Adipocyte (in vitro differentiated cells): ENCODE measurements at regions not wholly inside any gene's neighbourhood (a gene's known extent, or its start where the extent isn't known, plus 50 kb on each side); places are given as distances from the start of the nearest gene placed in this dataset.

Experiments
- DNase-seq: peaks from one replicate; pipeline ENCODE4 v3.0.0-alpha.2; 2015; ENCODE audit warnings: low read depth
- H3K27me3 ChIP-seq: replicated peaks from 2 replicates; pipeline ENCODE4 v1.7.0; 2013; ENCODE audit warnings: mild to moderate bottlenecking, low read length, moderate library complexity; ENCODE audit not compliant: control insufficient read depth, insufficient read depth
- H3K36me3 ChIP-seq: 2 replicates; pipeline ENCODE4 v1.7.0; 2013; ENCODE audit warnings: low read length, mild to moderate bottlenecking, moderate library complexity; ENCODE audit not compliant: control insufficient read depth, insufficient read depth, severe bottlenecking
- H3K4me1 ChIP-seq: 2 replicates; pipeline ENCODE4 v1.7.0; 2013; ENCODE audit warnings: mild to moderate bottlenecking, low read length, moderate library complexity; ENCODE audit not compliant: control insufficient read depth, insufficient read depth
- H3K4me3 ChIP-seq: 2 replicates; pipeline ENCODE4 v1.7.0; 2013; ENCODE audit warnings: mild to moderate bottlenecking, low read length, moderate library complexity
- H3K9ac ChIP-seq: 2 replicates; pipeline ENCODE4 v1.7.0; 2013; ENCODE audit warnings: mild to moderate bottlenecking, low read length, moderate library complexity
- H3K9me3 ChIP-seq: 2 replicates; pipeline ENCODE4 v1.7.0; 2013; ENCODE audit warnings: mild to moderate bottlenecking, low read length, moderate library complexity; ENCODE audit not compliant: control insufficient read depth

DNA sequence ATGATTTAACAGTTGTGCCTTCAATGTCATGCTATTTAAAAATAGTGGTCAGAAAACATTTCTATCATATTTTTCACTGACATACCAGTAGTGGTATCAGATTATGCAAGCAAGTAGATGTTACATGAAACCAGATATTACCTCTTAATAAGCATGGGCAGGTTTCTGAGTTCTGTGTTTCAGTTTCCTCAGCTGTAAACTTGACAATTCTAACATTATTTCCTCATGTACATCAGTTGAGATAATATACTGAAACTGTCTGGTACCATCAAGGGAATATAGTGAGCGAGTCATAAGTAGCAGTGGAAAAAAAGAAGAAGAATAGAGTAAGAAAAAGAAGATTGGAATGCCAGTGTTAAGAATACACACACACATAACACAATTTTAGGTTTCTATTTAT lies 477.9 kb upstream of the MANEA start:
- no peak for DNase-seq
- Histone ChIP-seq H3K4me3 (no peak overlapping the region), H3K36me3 (no peaks in the 10 kb centered on the region), H3K4me1 (peaks cover 8% of the 10 kb centered on the region), H3K9me3 (no peaks in the 10 kb centered on the region), H3K9ac (no peak overlapping the region), H3K27me3 (no peaks in the 10 kb centered on the region)

DNA sequence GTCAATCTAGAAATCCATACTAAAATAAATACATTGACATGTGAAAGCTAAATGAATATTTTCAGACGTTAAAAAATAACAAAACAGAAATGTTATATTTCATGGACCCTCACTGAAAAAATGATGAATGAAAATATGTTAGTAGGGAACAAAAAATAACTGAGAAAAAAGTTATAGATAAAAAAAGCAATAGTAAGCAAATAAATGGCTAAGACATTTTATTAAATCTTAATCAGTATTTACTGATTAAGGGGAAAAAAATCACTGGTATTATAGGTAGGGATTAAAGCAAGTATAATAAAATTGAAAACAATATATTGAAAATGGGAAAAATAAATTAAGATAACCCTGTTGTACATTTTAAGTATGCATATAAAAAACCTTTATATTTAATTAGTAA lies 468.1 kb upstream of the MANEA start:
- Histone ChIP-seq H3K36me3 (no peaks in the 10 kb centered on the region), H3K4me1 (no peaks in the 10 kb centered on the region)

DNA sequence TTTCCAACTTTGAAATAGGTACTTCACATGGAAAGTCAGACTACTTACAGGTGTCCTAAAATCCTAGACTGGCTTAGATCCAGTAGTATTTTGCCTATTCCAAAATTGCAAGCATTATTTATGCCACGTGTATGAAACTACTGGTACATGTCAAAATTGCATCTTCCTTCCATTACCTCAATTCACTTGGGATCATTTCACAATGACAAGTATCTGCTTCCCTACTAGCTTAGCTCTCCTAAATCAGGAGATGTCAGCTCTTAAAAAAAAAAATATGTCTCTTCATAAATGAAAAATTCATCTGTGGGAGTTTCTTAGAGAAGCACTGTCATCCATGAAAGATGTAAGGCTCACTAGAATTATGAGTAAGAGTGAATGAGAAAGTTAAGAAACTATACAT lies 466.6 kb upstream of the MANEA start:
- no peaks in the 10 kb centered on the region for H3K4me1 ChIP-seq
- H3K36me3 ChIP-seq: no peaks in the 10 kb centered on the region
- H3K9ac ChIP-seq: no peak overlapping the region
- DNase-seq: no peak
- no peaks in the 10 kb centered on the region for H3K27me3 ChIP-seq
- no peak overlapping the region for H3K4me3 ChIP-seq
- H3K9me3 ChIP-seq: no peaks in the 10 kb centered on the region

More for the DNA sequence above, 468.1 kb upstream of the MANEA start:
- H3K9me3 ChIP-seq: no peaks in the 10 kb centered on the region
- H3K9ac ChIP-seq: no peak overlapping the region
- no peak overlapping the region for H3K4me3 ChIP-seq
- H3K27me3 ChIP-seq: no peaks in the 10 kb centered on the region
- DNase-seq: no peak

DNA sequence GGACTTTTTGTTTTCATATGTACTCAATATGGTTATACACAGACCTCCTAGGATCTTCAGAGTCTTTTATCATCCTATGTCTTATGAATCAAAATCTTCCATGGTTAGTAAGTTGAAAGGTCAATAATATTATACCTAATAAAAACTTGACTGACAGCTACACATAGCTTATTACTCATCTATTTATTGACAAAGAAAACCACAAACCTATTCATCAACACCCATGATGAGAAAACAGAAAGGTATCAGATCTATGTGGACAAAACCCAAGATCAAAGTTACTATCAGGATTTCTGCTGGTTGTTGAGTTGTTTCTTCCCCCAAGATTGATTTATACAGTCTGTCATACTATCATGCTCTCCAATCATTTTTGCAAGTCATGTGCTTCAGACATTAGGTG lies 460.1 kb upstream of the MANEA start:
- Histone ChIP-seq H3K4me1 (no peaks in the 10 kb centered on the region), H3K9me3 (no peaks in the 10 kb centered on the region), H3K4me3 (no peak overlapping the region), H3K27me3 (no peaks in the 10 kb centered on the region), H3K36me3 (no peaks in the 10 kb centered on the region), H3K9ac (no peak overlapping the region)
- DNase-seq: no peak

DNA sequence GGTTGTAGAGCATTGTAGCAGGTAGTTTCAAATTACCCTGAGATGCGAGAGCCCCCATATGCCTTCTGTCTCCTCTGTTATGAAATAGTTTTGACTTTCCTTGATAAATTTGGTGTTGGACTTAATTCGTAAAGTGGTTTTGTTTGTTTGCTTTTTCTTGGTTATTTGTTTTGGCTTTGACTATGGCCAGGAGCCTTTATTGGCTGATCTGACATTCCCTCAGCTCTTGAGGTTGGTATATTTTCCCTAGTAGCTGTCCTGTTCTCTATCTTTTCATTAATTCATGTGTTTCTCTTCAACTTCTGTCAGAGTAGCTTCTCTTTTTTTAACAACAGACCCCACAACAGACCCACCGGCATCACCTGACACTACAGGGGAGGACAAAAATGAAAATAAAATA lies 457.4 kb upstream of the MANEA start:
- H3K36me3 ChIP-seq: no peaks in the 10 kb centered on the region
- H3K9ac ChIP-seq: no peak overlapping the region
- no peak for DNase-seq
- no peaks in the 10 kb centered on the region for H3K4me1 ChIP-seq
- H3K27me3 ChIP-seq: no peaks in the 10 kb centered on the region
- no peak overlapping the region for H3K4me3 ChIP-seq
- no peaks in the 10 kb centered on the region for H3K9me3 ChIP-seq

DNA sequence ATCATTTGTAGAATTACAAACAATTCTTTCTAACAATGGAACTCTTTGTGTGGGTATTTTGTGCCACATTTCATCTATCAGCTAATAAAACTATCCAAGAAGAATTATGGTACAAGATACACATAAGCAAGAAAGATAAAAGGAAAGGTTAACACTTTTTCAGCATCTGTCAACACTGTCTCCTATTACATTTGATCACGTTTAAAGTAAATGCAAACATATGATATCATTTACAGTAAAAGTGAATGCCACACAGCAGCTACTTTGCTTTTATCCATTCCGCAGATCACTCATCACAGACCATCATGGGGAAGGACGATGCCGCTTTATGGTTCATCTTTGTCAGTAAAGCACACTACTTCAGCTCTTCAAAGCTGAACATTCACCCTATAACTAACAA lies 456.4 kb upstream of the MANEA start:
- H3K9ac ChIP-seq: no peak overlapping the region
- no peak overlapping the region for H3K4me3 ChIP-seq
- no peaks in the 10 kb centered on the region for H3K9me3 ChIP-seq
- no peak for DNase-seq
- H3K4me1 ChIP-seq: no peaks in the 10 kb centered on the region
- no peaks in the 10 kb centered on the region for H3K27me3 ChIP-seq
- H3K36me3 ChIP-seq: no peaks in the 10 kb centered on the region

DNA sequence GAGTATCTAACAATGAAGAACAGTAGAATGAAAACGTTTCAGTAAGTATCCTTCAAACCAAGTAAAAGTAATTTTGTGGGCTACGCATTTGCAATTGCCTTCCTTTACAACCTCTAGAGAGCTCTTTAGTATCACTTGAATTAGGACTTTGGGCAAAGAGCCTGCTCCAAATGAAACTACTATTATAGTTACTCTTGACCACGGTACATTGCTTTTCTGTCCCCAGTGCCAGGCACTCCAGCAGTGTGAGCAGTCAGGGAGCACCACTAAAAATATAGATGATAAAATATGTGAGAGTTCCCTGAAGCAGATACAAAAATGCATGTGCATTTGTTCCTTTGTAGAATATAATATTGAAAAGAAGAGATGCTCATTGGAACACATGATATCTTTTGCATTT lies 450.1 kb upstream of the MANEA start:
- H3K4me3 ChIP-seq: no peak overlapping the region
- no peak overlapping the region for H3K9ac ChIP-seq

DNA sequence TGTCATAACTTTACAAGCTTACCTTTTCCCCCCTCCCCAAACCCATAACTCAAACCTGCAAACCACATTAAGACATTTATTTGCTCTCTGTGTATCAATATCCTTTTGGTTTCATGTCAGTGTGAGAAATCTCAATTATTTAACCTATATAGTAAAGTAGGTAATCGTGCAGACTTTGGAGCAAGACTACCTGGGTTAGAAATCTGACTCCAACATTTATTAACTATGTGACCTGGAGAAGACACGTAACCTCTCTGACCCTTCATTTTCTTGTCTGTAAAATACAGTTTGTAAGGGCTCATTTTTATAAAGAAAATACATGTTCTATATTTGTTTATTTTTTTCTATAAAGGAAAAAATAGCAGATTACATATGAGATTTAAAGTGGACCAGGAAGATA lies 448.9 kb upstream of the MANEA start:
- Histone ChIP-seq H3K9ac (no peak overlapping the region), H3K36me3 (no peaks in the 10 kb centered on the region), H3K4me3 (no peak overlapping the region), H3K4me1 (no peaks in the 10 kb centered on the region), H3K27me3 (no peaks in the 10 kb centered on the region), H3K9me3 (no peaks in the 10 kb centered on the region)
- DNase-seq: no peak

More for the DNA sequence above, 450.1 kb upstream of the MANEA start:
- Histone ChIP-seq H3K4me1 (no peaks in the 10 kb centered on the region), H3K27me3 (no peaks in the 10 kb centered on the region), H3K36me3 (no peaks in the 10 kb centered on the region), H3K9me3 (no peaks in the 10 kb centered on the region)
- no peak for DNase-seq

DNA sequence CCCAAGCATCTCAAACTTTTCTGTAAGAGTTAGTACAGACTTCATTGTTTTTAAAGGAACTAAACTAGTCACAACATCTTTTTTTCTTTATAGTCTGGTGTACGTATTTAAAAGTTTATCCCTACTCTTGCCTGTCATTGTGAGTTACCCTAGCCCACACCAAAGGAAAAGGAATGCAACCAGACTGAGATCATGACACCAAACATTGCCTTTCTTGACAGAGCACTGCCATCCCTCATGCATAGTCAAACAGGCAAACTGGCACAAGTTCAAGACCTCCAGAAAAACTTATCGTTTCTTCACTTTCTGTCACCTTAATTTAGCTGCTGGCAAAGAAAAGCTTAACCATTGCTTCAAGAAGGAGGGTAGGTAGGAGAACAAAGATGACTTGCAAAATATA lies 448.4 kb upstream of the MANEA start:
- H3K9me3 ChIP-seq: no peaks in the 10 kb centered on the region
- no peaks in the 10 kb centered on the region for H3K36me3 ChIP-seq
- H3K9ac ChIP-seq: no peak overlapping the region
- no peaks in the 10 kb centered on the region for H3K4me1 ChIP-seq
- DNase-seq: no peak
- H3K27me3 ChIP-seq: no peaks in the 10 kb centered on the region
- no peak overlapping the region for H3K4me3 ChIP-seq

DNA sequence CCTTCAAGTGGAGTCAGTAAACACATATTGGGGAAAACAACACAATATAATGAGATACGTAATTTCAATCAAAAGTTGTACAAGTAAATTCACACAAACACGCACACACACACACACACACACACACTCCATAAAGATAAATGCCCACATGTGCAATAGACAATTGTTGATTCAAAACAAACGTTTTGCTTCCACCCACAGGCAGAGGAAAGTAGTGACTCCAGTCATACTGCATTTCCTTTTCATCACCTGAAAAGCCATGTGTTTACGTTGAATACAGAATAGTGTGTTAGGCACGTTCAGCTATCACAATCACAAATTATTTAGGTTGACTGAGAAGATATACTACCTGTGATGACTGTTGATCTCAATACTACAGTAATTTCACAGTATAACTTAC lies 443.8 kb upstream of the MANEA start:
- Histone ChIP-seq H3K4me1 (no peaks in the 10 kb centered on the region), H3K27me3 (no peaks in the 10 kb centered on the region), H3K9me3 (no peaks in the 10 kb centered on the region), H3K4me3 (no peak overlapping the region), H3K9ac (no peak overlapping the region), H3K36me3 (no peaks in the 10 kb centered on the region)
- DNase-seq: no peak

DNA sequence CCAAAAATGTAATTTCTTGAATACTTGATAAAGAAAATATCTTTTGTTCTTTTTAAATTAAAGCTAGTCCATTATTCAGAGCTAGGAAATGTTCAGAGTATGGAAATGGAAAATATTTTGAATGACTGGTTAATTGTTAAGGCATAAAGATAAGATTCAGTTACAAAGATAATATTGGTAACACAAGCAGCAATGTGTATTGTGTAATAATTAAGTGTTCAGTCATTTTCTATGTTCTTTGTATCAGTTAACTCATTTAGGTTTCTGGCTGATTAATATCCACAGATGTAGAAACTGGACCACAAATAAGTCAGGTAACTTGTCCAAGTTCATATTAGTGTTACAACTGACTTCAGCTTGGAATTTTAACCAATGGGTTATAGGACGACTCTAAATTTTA lies 442.2 kb upstream of the MANEA start:
- no peaks in the 10 kb centered on the region for H3K27me3 ChIP-seq
- no peak overlapping the region for H3K9ac ChIP-seq
- H3K36me3 ChIP-seq: no peaks in the 10 kb centered on the region
- H3K9me3 ChIP-seq: no peaks in the 10 kb centered on the region
- H3K4me3 ChIP-seq: no peak overlapping the region
- H3K4me1 ChIP-seq: no peaks in the 10 kb centered on the region
- DNase-seq: no peak

DNA sequence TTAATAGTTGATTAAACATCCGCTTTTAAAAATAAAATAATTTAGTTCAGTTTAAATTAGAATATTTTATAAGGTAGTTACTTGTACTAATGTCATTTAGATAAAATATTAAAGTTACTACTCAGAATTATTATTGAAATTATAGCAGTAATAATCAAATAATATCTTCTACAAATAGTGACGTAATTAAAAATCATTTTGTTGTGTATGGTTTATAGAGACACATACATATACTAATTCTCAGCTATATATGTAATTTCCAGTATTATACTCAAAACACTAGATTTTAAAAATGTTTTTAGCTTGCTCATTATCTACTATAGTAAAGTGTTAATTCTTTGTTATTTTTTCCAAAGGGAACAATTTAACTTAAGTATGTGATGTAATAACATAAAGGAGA lies 435.2 kb upstream of the MANEA start:
- Histone ChIP-seq H3K4me3 (no peak overlapping the region), H3K9ac (no peak overlapping the region), H3K4me1 (no peaks in the 10 kb centered on the region), H3K36me3 (no peaks in the 10 kb centered on the region), H3K9me3 (no peaks in the 10 kb centered on the region), H3K27me3 (no peaks in the 10 kb centered on the region)
- no peak for DNase-seq
